ENCODE measurements at regions not wholly inside any gene's neighbourhood (a gene's known extent, or its start where the extent isn't known, plus 50 kb on each side); places are given as distances from the start of the nearest gene placed in this dataset.
"Not testable (repeated sequence)": the region's sequence is repeated elsewhere in the genome, so short reads cannot be mapped to it uniquely, and the experiment has no call there.

GRCh38 chr15:20192982-20193929 lies 348.3 kb downstream of the GOLGA6L6 start:
- TF ChIP-seq CTCF (IDR thresholded peaks at IDR 0.05; ENCODE audit: low read length), result peak; percentile 48
- not testable (repeated sequence) for TF ChIP-seq EZH2 (IDR thresholded peaks at IDR 0.05; ENCODE audit: borderline replicate concordance, low read length)
